ENCODE measurements at regions not wholly inside any gene's neighbourhood (a gene's known extent, or its start where the extent isn't known, plus 50 kb on each side); places are given as distances from the start of the nearest gene placed in this dataset.
A peak's percentile ranks its signal among the peaks of the same experiment; 100 is the strongest.

DNA sequence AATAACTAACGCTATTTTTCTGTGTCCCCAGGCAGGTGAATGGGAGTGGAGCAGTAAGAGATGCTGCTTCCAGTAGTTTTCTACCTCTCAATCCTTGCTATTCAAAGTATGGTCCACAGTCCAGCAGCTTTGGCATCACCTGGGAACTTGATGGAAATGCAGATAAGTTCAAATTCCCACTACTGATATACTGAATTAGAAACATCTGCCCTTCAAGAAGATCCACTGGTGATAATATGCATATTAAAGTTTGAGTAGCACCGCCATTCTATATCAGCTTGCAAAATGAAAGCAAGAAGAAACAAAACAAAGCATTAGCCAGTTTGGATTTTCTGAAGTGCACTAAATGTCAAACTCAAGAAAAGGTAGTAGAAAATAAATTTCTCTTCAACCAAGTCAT lies 906.2 kb upstream of the PCDH20 start:
- POLR2A ChIA-PET (ENCODE audit: unreplicated experiment), result no interaction called here
- in situ Hi-C loops (cut with MboI; ENCODE audit: low sequenced_read_pairs), result no loop called here
- ATAC-seq (ENCODE audit: low read depth), result no peak

More for the DNA sequence above, 906.2 kb upstream of the PCDH20 start:
- Histone ChIP-seq H3K79me1 (ENCODE audit: low read depth in 1 of 2, low read length in 2 of 2) (no peaks in the 10 kb centered on the region), H3K27ac (ENCODE audit: insufficient read depth, low read length) (no peak overlapping the region), H3K4ac (ENCODE audit: low read depth, low read length) (no peak overlapping the region), H3K9me3 (ENCODE audit: control insufficient read depth, insufficient read depth, low read length) (no peaks in the 10 kb centered on the region), H2AFZ (replicated peaks; ENCODE audit: low read length, poor library complexity) (no peak overlapping the region), H3K14ac (replicated peaks; ENCODE audit: low read depth, low read length) (no peak overlapping the region), H3K4me3 (ENCODE audit: insufficient read depth, low read depth, low read length) (no peak overlapping the region), H3K36me3 (ENCODE audit: control insufficient read depth, insufficient read depth, low read length) (no peaks in the 10 kb centered on the region), H3K9me1 (ENCODE audit: insufficient read depth, low read length) (no peaks in the 10 kb centered on the region), H2BK15ac (ENCODE audit: low read depth, low read length) (no peak overlapping the region), H3K56ac (ENCODE audit: extremely low read depth, insufficient read depth, low read length) (0 out of 2 replicates have a peak overlapping the region, but pooled peaks have one; percentile 2), H2BK5ac (ENCODE audit: low read depth, low read length, poor library complexity, severe bottlenecking) (no peak overlapping the region), H3K4me1 (ENCODE audit: control insufficient read depth, insufficient read depth, low read length) (no peaks in the 10 kb centered on the region), H4K91ac (ENCODE audit: insufficient read depth, low read depth, low read length) (no peak overlapping the region), H4K5ac (ENCODE audit: low read depth, low read length) (no peak overlapping the region), H4K8ac (ENCODE audit: low read depth in 2 of 2, low read length in 2 of 2) (no peak overlapping the region), H3K4me2 (ENCODE audit: low read depth, low read length) (no peak overlapping the region), H4K20me1 (ENCODE audit: insufficient read depth, low read length) (no peaks in the 10 kb centered on the region), H3K18ac (ENCODE audit: low read depth, low read length) (no peak overlapping the region), H3K9ac (ENCODE audit: low read depth, low read length) (no peak overlapping the region), H3K23ac (ENCODE audit: low read depth, low read length) (no peak overlapping the region), H2BK120ac (ENCODE audit: low read depth, low read length) (no peak overlapping the region), H3K27me3 (ENCODE audit: control insufficient read depth, insufficient read depth, low read length) (no peaks in the 10 kb centered on the region), H2BK20ac (ENCODE audit: low read depth, low read length) (no peak overlapping the region), H2AK9ac (replicated peaks; ENCODE audit: low read depth, low read length, poor library complexity) (no peak overlapping the region), H2AK5ac (ENCODE audit: low read depth, low read length) (no peak overlapping the region)
- CTCF ChIA-PET, result no interaction called here
- no TSS peak for BruUV-seq (replicated peaks)
- WGBS, 2 experiments (ENCODE audit: extremely low coverage in 2 of 2, insufficient read length in 1 of 2), result no CpG with 5 or more reads among the region's 2 CpGs
- dilution Hi-C loops (cut with HindIII; ENCODE audit: low sequenced_read_pairs, unreplicated experiment) (no loop called here), intact Hi-C loops (cut with micrococcal nuclease) (loop anchor here (2.0 kb wide), 1 partner anchor 35 kb away; no protein-coding TSS in a partner anchor)
- DNase-seq, result no peak
- TF ChIP-seq MXI1 (IDR thresholded peaks at IDR 0.05; ENCODE audit: borderline replicate concordance, low read depth, low read length) (no peak), BHLHE40 (IDR thresholded peaks at IDR 0.05; ENCODE audit: low read depth, low read length) (no peak)
